HT-29 (cell line): ENCODE measurements at regions not wholly inside any gene's neighbourhood (a gene's known extent, or its start where the extent isn't known, plus 50 kb on each side); places are given as distances from the start of the nearest gene placed in this dataset.

Experiments used
- DNase-seq: peaks from one replicate; pipeline ENCODE4 v3.0.0-alpha.2; 2015; ENCODE audit warnings: low spot score

DNA sequence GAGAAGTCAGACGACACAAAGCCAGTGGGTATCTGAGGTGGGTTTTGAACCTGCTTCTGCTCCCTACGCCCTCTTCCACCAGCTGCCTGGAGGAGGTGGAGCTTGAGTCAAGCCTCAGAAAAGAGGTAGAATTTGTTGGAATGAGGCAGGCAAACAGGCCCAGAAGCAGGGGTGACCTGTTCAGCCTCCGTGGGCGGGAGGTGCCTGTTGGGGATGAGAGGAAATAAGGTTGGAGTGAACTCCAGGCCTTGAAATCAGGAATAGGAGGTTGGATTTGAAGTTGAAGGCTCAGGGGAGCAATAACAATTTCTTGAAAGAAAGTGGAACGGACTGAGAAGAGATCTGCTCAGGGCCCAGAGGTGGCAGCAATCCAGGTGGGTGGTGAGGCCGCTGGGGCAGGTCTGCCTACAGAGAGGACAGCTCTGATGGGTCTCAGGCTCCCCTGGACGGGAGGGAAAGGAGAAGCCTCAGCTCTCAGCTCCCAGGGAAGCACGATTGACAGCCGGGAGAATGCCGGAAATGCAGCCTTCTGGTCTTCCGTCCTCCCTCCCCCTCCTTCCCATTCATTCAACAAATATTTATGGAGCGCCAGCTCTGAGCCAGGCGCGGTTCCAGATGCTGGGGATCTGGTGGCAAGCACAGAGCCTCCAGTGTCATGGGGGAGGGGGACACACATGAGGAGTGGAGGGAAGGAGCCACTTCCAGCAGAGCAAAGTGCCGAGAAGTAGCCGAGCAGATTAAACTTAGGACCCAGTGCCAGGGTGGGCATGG, 61.9 kb upstream of the CIBAR2 start:
- DNase-seq: peak; percentile 43

DNA sequence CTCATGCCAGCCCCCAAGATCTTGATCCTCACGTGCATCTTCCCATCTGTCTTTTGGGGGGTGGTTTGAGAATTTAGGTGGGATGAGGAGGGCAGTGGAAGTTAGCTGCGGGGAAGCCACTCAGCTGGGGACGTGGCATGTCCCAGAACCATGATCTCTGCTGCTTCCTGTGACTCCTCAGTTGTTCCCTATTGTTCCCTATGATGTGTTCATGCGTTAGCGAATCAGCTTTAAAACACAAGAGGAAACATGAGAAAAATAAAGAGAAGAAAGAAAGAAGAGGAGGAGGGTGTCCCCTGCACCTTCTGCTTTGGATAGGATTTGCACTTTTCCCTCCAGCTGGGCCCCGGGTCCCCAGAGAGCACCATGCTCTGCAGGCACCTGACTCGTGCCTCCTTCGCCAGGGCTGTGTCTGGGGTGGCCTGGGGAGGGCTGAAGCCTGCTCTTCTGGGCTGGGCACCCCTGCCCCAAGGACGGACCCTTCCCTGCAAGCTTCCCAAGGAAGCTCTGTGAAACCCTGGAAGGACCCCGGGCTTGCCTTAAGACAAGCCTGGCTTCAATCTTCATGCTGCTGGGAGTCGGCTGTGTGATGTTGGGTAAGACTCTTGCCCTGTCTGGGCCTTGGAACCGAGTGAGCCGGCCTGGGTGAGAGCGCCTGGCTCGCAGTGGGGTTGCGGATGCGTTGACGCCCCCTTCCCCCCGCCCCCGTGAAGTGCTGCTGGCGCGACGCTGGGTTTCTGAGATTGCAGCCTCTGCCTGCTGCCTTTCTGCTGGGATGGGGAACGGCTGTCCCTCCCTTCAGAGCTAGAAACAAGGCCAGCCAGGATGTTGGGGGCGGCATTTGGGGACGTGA, 62.8 kb upstream of the CIBAR2 start:
- DNase-seq: no peak

GRCh38 chr16:85175724-85176233, 63.5 kb upstream of the CIBAR2 start:
- DNase-seq: no peak

DNA sequence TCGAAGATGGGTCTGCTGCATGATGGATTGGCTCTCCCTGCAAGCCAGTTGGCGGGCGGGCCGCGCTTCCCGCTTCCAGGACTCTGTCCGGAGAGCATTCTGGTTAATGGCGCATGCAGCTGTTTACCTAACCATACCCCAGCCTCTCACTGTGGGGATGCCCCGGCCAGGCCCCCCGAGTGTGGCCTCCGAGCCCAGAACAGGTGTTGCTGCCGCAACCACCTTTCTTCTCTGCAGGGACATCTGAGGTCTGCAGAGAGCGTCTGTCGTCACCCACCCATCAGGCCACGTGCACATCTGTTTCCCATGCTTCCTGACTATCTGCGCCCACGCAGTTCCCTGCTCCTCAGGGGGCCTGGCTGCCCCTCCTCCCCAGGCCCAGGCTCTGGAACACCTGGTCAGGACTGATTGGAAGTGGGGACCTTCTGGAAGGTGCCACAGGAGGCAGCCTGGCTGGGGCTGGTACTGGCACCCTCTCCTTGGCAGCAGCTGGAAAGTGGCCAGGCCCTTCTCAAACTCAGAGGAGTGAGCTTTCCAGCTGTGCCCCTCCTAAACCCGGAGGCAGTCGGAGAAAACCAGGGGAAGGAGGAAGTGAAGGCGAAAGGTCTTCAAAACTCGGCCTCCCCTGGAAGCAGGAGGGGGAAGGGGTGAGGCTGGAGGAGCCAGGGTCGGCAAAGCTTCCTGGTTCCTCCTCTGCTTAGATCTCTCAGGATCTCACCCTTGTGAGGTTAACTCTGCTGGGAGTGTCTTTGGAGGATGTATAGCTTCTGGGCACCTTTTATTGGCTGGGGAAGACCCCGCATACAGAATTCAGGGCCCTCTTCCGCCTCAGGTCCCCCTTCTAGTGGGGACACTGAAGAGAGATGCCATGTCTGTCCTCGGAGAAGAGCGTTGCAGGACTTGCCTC, 64.5 kb upstream of the CIBAR2 start:
- DNase-seq: no peak

DNA sequence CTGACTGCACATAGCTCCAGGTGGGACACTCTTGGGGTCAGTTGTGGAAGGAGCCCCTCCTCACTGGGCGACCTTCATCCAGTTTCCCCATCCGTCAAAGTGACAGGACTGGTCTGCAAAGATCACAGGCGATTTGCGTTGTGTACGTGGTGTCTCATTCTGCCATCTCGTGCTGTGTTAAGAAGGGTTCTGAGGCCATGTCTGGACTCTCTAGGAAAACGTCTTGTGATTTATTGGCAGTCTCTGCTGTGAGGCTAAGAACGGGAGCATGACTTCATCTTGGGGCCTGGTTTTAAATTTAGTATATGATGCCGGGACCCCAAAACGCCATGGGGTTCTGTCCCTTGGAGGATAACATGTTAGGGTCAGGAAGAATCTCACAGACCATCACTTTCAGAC, 65.2 kb upstream of the CIBAR2 start:
- DNase-seq: no peak

- no peak for DNase-seq
These were observed 65.8 kb upstream of the CIBAR2 start for GRCh38 chr16:85178006-85178591.

GRCh38 chr16:85178596-85178995, 66.3 kb upstream of the CIBAR2 start:
- no peak for DNase-seq

DNA sequence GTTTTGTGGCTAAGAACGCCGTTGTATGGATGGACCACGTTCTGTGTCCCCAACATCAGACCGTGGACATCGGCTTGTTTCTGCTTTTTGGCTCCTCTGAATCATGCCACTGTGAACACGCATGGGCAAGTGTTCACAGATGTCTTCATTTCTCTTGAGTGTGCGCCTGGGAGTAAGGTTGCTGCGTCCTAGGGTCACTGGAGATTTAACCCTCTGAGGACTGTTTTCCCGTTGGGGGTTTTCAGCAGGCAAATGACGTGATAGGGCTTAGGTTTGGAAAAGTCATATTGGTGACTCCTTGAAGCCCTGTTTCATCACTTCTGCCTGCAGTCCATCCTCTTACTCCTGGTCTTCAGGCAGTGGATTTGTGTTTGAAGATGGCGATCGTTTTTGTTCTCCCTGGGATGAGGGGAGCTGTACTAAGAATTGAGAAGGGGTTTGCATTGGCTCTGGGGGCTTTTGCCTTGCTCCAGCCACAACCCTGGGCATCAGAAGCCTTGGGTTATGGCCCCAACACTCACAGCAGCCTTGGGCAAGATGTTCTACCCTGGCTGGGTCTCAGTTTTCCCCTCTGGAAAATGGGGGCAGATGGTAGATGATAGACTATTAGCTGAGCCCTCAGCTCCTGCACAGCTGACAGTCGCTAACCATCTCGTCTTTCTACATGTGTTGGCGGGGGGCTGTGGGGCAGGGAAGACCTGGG, 67.2 kb upstream of the CIBAR2 start:
- DNase-seq: no peak

GRCh38 chr16:85180047-85180826, 68.0 kb upstream of the CIBAR2 start:
- no peak for DNase-seq

- no peak for DNase-seq
These were observed 68.8 kb upstream of the CIBAR2 start for GRCh38 chr16:85180827-85181738.

DNA sequence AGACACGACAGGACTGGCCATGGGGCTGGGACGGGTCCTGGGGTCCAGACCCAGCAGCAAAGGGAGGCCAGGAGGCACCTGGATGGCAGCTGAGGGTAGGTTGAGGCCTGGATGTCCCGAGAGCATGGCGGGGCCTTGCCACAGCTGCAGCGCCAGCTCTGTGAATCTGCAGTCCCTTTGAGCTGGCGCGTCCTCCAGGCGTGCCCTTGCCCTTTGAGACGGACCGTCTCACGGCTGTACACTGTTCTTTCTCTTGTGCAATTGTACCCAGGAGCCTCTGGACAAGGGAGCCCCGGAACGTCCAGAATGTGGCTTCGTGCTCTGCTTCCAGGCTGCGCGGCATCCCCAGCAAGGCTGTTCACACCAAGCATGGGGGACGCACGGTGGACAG, 69.5 kb upstream of the CIBAR2 start:
- DNase-seq: no peak

- DNase-seq: no peak
These were observed 70.0 kb upstream of the CIBAR2 start for GRCh38 chr16:85182286-85182685.

DNA sequence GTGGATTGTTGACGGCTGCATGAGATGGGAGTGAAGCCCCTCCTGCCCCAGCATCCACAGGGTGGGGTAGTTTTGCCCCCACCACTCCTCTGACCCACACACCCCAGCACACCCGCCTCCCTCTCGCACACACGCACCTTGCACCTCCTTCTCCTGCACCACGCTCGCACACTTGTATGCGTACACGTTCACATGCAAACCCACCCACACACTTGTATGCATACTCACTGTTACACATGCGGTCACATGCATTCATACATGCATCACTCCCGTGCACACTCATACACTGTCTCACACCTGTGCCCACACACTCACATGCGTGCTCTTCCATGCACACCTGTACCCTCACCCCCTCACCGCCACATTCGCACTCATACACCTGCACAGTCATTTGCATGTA, 70.5 kb upstream of the CIBAR2 start:
- no peak for DNase-seq

- DNase-seq: no peak
These were observed 71.3 kb upstream of the CIBAR2 start for GRCh38 chr16:85183564-85183963.

DNA sequence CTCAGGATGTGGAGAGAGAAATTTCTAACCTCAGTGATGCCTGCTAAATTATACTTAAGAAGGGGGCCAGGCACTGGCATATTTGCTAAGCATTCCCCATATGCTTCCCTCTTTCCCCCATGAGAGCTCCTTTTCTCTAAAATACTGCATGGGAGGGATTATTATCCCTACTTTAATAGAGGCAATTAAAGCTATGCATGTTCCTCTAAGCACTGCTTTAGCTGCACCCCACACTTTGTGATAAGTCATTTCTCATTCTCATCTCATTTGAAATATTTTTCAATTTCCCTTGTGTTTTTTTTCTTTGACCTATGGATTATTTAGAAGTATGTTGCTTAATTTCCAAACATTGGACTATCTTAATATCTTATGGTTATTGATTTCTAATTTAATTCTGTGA, 72.1 kb upstream of the CIBAR2 start:
- no peak for DNase-seq

DNA sequence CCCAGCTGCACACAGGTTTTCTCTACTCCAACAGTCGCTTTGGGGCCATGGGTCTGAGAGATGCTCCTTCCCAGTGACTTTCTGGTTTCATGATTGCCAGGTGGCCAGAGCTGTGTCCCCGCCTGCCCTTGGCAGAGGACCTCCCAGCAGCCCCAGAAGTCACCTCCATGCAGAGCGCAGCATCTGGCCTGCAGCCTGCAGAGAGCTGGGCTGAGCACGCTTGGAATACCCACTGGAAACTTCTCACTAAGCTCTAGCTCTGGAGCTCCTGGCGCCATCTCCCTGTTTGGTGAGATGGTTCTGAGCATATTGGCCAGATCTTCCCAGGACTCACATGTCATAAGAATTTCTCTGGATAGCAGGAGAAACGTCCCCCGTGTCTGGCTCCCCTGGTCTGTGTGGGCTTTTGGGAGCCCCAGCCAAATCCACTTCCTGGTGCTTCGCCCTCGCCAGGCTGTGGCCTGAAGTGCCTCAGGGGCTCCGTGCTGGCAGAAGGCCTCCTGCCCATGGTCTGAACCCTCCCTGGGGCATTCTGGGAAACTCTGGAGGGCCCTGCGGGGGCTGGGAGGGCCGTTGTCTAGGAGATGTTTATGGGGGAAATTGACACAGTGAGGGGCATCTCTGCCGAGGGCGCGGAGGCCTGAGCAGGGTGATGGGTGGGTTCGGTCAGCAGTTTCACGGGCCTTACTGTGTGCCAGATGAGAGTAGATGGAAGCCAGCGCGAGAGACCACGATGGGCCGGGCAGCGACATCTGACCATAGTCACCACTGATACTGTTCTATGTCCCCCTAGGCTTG, 73.2 kb upstream of the CIBAR2 start:
- DNase-seq: no peak

GRCh38 chr16:85187002-85187401, 74.7 kb upstream of the CIBAR2 start:
- no peak for DNase-seq

DNA sequence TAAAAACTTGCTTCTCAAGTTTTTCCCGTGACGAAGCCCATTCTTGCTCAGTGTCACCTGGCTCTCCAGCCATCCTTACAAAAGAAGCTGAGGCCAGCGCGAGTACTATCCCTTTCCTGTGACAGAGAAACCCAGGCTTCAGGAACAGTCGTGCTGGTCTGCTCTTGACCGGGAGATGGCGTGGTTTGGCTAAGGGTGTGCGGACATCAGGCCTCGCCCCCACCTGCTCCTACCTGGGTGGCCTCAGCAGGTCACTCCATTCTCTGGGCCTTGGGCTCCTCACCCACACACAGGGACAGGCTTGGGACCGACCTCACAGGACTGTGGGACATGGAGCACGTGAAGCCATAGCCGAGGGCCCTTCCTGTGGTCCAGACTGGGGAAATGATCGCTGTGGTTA, 75.2 kb upstream of the CIBAR2 start:
- DNase-seq: no peak
